Adrenal gland (tissue), 5 donors: ENCODE measurements at regions not wholly inside any gene's neighbourhood (a gene's known extent, or its start where the extent isn't known, plus 50 kb on each side); places are given as distances from the start of the nearest gene placed in this dataset.

ENCODE experiments used
- POLR2A ChIP-seq, 2 donors: fragments of 450-650 bp; IDR thresholded peaks; one replicate each; pipeline ENCODE4 v1.6.1; 2017; ENCODE audit warnings: antibody characterized with exemption in 2 of 2, mild to moderate bottlenecking in 2 of 2, moderate library complexity in 1 of 2
- TF ChIP-seq, protein P1 (sequence below), 6 experiments: fragments of 450-650 bp in 4 of 6; fragments of 200-600 bp in 2 of 6; sonication (generic) in 1 of 6; IDR thresholded peaks; 1 replicate in 5 of 6; 2 replicates in 1 of 6; pipeline versions ENCODE4 v1.5.1 to v1.8.0; 2016 to 2021; ENCODE audit warnings: antibody characterized with exemption in 6 of 6, mild to moderate bottlenecking in 2 of 6, moderate library complexity in 1 of 6
- donor health status: DM: no; HTN: no; CAD: no.

DNA sequence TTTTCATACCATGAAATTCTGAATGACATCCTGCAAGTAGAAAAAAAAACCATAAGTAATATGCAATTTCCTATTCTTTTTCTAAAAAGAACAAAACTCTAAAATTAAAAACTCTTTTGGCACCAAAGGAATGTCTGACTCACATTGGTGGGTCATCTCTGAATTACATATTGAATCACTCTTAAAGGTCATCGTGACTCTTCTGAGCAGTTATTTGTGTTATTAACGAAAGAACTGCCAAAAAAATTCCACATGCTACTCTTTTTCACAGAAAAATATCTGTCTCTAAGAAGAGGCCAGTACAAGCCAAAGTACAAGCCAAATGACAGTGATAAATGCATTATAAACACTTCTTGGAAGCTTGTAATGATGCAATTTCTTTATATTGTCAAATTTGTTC lies 282.2 kb downstream of the GUCY2F start:
- no peak for TF ChIP-seq POLR2A (IDR thresholded peaks at IDR 0.05)
- TF ChIP-seq, protein P1, sequence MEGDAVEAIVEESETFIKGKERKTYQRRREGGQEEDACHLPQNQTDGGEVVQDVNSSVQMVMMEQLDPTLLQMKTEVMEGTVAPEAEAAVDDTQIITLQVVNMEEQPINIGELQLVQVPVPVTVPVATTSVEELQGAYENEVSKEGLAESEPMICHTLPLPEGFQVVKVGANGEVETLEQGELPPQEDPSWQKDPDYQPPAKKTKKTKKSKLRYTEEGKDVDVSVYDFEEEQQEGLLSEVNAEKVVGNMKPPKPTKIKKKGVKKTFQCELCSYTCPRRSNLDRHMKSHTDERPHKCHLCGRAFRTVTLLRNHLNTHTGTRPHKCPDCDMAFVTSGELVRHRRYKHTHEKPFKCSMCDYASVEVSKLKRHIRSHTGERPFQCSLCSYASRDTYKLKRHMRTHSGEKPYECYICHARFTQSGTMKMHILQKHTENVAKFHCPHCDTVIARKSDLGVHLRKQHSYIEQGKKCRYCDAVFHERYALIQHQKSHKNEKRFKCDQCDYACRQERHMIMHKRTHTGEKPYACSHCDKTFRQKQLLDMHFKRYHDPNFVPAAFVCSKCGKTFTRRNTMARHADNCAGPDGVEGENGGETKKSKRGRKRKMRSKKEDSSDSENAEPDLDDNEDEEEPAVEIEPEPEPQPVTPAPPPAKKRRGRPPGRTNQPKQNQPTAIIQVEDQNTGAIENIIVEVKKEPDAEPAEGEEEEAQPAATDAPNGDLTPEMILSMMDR (IDR thresholded peaks at IDR 0.05) = no peak
